NOMO-1 treated with dmso at 0.1 percent for 144 hours (cell line): ENCODE measurements at regions not wholly inside any gene's neighbourhood (a gene's known extent, or its start where the extent isn't known, plus 50 kb on each side); places are given as distances from the start of the nearest gene placed in this dataset.
"Not testable (repeated sequence)": the region's sequence is repeated elsewhere in the genome, so short reads cannot be mapped to it uniquely, and the experiment has no call there.

Experiments
- DNase-seq: peaks from one replicate; lab custom pipeline; 2025; ENCODE audit not compliant: unreplicated experiment; lab: John Stamatoyannopoulos, UW

DNA sequence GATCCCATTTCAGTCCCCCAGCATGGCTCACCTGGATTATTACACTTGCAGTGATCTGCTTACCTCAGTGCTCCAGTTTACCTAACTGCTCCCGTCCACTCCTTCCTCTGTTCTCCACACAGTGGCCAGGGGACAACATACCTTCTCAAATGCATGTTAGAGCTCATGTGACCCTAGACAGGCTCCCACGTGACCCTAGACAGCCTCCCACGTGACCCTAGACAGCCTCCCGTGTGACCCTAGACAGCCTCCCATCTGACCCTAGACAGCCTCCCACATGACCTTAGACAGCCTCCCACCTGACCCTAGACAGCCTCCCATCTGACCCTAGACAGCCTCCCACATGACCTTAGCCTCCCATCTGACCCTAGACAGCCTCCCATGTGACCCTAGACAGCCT is 226.0 kb upstream of the TMEM132C start:
- no peak for DNase-seq

DNA sequence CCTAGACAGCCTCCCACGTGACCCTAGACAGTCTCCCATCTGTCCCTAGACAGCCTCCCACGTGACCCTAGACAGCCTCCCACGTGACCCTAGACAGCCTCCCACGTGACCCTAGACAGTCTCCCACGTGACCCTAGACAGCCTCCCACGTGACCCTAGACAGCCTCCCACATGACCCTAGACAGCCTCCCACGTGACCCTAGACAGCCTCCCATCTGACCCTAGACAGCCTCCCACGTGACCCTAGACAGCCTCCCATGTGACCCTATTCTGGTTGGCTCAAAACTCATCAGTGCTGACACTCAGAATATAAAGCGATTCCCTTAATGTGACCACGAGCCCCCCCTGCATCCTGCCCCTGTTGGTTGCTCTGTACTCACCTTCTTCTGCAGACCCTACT is 224.7 kb upstream of the TMEM132C start:
- not testable (repeated sequence) for DNase-seq

DNA sequence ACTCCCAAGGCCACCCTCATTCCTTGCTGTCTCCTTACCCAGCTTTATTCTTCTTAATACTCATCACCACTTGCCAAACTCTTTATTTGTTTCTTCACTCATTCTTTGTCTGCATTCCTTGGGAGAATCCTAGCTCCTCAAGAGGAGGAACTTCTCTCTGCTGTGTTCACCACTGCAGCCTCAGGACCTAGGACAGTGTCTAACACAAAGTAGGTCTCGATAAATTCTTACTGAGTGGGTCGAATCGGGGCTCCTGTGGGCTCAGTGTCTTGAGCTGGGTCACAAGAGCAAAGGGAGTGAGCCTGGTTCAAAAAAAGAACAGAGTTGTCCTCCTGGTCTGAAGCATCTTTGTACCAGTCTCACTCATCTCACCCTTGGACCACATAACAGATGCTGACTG is 224.1 kb upstream of the TMEM132C start:
- no peak for DNase-seq

DNA sequence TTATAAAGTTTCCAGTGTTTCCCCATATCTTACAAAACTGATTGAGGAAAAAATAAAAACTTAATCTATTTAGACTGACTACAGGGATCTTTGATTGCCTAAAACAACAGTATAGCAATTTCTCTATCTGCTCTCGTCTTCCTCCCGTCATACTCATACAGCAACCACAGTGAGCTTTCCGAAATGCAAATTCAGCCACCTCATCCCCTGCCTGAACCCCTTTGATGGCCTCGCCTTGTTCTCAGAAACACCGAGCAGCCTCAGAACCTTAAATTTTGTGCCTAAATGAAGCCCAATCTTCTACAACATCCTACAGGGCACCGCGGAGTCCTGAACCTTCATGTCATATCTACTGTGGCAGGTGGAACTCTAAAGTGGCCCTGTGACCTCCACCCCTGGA is 223.7 kb upstream of the TMEM132C start:
- no peak for DNase-seq

DNA sequence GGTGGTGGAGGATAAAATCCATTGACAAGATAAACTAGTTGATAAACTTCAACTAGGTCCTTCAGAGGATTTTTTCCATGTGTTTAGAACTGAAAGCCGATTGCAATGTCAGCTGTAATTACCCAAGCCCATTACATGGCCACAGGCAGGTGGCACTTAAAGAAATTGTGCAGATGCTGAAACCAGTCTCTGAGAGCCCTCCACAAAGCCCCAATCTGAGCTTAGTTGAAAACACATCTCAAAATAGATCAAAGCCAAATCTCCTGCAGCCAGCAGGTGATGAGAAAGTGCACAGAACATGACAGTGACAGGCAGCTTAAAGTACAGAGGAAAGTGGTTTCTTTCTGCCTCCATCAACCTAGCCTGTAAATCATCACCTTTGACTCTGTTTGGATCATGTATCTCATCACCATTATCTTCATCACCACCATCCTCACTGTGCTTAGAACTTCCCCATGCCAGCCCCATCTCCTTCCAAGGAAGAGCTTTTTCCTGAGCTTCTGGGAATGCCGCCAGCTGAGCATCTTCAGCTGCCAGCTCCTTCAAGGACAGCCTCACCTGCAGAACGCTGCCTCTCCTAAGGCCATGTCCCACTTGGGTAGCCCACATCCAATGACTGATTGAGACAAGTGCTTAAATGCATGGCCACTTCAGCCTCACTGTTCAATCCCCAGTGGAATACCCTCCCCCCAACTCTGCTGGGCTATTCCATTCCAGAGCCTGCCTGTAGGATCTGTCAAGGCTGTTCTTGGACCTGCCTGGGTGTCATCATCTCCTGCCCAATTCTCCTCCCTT is 219.5 kb upstream of the TMEM132C start:
- DNase-seq = no peak

DNA sequence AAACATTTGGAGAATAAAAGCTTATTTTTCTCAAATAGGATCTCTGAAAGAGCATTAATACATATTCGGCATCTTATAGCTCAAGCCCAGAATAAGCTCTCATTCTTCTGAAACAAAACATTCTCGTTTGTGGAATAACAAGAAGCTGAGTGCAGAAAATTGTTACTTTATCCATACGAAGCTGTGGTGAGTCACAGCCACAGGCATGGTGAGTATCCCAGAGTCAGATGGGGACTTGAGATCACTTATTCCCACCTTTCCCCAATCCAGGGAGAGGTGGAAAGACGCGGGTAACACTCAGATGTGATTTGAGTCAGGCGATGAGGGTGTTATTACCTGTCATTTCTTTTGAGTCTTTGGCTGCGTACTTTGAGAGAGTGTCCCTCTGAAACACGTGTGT is 214.6 kb upstream of the TMEM132C start:
- DNase-seq = no peak

DNA sequence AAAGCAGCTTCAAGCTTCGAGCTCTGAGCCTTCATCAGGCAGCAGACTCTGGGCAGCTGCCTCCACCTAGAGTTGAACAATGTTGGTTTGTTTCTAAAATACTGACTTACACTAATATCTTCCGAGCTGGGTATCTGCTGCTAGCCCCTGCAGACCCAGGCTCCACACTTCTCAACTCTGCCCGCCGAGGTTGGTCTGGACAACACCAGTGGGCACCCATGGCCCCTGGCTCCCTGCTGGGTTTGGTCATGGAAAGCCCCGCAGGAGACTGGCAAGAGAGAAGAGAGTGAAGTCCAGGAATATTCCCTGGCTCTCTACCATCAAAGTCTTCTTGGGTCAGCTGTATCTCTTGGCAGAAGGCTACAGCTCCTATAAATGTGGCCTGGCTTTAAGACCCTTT is 214.2 kb upstream of the TMEM132C start:
- no peak for DNase-seq

DNA sequence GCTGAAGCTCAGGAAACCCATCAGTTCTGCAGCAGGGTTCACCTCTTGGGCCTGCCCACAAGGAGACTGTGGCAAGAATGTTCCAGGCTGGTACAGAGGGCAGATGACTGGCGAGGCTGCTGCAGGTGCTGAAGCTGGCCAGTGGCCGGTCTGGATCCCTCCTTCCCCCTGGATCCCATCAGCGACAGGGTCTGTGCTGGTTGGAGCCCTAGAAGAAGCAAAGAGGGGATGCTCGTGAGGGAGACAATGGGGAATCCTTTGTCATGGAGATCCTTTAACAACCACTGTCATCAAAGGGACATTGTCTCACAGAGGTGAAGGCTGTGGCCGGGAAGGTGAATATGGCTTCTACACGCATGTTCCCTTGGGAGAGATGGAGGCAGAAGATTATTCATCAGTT is 211.4 kb upstream of the TMEM132C start:
- no peak for DNase-seq

DNA sequence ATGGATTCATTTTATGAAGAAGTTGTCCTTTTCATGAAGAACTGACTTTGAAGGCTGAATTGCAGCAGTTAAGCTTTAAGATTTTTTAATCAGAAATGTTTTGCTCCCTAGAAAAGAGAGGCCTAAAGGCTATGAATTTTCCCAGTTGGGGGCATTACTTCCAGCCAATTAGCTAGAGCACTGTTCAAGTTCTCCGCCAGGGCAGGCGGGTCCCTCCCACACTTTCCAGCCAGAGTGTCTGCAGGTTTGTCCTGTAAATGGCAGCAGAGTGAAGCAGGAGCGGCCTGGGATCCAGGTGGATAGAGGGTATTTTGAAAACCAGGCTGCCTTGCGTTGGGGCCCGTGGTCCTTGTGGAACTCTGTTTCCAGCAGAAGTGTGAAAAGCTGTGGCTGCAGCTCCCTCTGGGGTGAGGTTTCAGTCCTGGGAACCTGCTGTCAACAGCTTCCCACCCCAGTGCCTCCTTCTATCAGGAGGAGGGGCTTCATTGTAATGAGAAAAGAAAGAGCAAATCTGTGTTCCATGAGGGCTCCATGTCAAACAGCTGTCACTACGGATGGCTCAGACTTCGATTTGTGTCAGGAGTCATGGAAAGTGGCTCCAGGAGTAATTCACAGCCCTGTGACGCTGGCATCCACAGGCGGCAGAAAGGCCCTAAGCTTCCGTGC is 210.7 kb upstream of the TMEM132C start:
- no peak for DNase-seq

DNA sequence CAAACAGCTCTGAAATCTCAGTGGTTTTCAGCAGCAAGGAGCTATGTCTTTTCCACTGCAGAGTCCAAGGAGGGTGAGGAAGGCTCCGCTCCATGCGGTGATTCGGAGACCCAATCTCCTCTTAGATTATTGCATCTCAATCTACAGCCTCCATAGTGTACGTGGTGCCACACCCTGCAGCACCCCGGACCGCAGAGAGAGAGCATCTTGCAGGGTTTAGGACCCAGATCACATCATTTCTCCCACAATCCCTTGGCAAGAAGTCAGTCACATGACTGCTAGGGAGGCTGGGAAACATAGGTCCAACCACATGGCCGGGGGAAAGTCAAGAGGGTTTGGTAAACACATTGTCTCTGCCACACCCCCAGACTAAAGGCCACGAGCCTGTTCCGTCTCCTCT is 209.4 kb upstream of the TMEM132C start:
- DNase-seq = no peak

DNA sequence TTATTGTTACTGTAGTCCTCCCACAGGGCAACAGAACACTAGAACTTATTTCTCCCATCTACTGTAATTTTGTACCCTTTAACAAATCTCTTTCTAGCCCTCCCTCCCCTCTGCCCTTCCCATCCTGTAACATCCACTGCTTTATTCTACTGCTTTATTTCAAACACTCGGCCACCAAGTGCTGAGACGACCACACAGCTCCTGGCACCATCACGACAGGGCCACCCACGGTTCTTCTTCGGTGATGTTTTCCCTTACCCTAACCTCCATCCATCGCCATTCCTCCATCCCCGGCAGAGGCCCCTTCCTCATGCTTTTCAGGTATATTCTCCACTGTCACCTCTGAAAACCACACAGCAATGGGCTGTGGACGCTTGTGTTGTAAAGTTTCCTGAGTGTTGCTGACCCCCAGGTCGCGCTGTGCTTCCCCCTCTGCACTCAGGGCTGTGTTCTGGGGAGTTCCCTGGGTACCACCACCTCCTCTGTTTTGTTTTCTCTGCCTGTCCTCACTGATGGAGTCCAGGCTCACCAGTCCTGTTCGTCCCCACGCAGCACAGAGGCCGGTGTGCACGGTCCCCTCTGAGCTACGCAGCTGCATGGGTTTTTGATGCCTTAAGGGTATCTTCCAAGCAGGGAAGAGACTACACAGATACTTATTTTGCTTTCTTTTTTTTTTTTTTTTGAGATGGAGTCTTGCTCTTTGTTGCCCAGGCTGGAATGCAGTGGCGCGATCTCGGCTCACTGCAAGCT is 207.2 kb upstream of the TMEM132C start:
- no peak for DNase-seq

DNA sequence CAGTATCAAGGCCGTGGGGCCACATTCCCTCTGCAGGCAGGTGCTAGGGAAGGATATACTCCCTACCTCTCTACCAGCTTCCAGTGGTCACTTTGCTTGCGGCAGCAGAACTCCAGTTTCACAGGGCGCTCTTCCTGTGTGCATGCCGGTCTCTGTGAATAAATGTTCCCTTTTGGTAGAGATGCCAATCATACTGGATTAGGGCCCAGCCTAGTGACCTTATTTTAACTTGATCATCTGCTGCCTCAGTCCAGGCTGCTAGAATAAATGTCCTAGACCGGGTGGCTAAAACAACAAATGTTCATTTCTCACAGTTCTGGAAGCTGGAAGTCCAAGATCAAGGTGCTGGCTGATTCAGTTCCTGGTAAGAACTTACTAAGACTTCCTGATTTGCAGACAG is 198.8 kb upstream of the TMEM132C start:
- DNase-seq = no peak

DNA sequence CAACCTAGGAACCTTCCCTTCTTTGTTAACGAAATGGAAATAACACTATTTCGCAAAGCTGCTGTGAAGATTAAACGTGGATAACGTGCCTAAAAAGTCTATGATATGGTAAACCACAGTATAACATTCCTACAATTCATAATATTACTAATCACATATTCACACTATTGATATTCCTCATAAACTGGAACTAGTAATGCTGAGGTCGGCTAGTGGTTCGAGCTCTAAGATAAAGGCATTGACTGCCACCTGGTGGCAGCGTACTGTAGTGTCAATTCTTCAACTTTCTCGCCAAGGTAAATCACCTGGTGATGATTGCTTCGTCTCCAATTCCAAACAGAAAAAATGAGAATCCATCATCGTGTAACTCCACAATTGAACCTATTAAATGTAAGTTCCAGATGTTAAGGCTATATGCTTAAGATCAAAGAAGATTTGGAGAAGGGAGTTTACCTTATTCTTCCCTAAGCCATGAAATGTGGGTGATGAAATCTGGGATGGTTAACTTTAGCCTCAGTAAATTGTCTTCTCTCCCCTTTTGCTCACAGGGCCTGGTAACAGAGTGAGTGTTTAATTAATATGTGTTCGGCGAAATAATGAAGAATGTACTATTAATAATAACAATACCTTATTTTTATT is 197.5 kb upstream of the TMEM132C start:
- DNase-seq = no peak

DNA sequence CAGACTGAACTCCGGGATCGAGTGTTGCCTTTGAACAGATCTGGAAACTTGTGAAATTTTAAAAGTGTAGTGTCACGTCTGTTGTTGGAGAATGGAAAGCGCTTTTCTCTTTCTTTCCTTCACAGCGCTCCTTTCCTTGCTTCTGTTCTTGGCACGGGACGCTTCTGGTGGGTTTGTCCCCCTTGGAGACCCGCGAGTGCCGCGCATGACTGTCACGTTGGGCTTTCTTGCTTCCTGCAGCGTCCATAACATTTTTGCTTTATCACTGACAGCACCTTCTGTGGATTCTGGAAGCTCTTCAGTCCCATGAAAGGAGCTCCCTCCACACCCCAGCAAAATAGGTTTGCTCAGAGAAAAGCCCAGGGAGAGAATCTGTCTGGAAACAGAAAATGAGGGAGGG is 193.0 kb upstream of the TMEM132C start:
- DNase-seq = no peak

DNA sequence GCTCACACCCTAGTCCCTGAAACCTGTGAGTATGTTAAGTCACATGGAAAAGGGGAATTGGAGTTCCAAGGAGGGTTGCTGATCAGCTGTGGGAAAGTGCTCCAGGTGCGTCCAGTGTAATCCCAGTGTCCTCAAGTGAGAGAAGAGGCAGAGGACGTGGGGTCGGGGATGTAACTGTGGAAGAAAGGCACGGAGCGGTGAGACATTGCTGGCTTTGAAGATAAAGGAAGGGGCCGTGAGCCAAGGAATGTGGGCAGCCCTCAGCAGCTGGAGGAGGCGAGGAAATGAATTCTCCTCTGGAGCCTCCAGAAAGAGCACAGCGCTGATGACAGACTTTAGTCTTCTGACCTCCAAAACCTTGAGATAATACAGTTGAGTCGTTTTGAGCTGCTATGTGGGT is 191.6 kb upstream of the TMEM132C start:
- no peak for DNase-seq

DNA sequence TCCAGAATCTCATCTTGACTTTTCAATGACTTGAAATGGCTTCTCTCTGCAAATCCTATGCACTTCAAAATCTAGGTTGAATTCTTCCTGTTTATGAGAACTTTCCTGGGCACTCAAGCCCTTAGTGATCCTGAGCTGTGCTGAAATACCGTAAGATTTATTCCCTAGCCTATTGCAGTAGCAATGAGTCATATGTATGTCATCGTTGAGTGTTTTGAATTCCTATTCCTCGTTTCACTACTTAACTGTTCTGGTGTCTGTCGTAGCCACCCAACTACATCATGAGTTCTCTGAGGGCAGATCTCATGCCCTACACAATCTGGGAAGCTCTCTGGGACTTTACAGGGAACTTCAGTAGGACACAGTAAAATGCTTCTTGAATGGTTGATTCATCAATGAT is 190.8 kb upstream of the TMEM132C start:
- no peak for DNase-seq

DNA sequence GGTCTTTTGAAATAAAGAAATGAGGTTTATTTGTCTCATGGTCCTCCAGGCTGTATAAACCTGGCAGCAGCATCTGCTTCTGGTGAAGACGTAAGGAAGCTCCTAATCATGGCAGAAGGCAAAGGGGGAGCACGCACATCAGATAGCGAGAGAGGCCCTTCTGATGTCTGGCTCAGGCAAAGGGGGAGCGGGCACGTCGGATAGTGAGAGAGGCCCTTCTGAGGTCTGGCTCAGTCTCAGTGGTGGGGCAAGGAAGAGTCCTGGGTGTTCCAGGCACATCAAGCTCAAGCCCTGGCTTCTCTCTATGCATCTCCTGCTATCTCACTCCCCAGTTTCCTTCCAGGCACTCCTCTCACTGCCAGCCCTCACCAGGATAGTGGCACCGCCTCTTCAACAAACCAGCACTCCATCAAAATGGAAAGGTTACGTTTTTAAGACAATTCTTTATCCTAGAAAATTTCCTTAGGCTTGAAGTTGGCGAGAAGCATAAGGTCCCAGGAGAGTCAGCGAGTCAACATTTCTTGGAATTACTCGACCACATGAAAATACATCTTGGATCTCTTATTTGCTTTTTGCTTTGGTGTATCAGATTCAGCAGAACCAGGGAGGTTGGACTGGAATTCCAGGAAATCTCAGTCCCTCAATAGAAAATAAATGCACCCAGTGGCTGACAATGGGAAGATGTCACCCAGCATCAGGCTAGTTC is 189.6 kb upstream of the TMEM132C start:
- no peak for DNase-seq

DNA sequence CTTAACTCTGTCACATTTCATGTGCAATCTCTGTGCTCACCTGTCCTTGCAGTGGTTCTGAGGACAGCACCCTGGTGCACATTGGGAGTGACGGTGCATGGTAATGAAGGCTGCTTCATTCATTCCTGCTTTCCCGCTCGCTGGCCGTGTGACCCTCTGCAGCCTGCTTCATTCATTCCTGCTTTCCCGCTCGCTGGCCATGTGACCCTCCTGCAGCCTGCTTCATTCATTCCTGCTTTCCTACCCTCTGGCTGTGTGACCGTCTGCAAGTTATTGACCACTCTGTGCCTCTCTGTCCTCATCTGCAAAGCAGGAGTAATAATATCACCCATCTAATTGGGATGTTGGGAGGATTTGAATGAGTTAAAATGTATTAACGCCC is 189.1 kb upstream of the TMEM132C start:
- DNase-seq = no peak

DNA sequence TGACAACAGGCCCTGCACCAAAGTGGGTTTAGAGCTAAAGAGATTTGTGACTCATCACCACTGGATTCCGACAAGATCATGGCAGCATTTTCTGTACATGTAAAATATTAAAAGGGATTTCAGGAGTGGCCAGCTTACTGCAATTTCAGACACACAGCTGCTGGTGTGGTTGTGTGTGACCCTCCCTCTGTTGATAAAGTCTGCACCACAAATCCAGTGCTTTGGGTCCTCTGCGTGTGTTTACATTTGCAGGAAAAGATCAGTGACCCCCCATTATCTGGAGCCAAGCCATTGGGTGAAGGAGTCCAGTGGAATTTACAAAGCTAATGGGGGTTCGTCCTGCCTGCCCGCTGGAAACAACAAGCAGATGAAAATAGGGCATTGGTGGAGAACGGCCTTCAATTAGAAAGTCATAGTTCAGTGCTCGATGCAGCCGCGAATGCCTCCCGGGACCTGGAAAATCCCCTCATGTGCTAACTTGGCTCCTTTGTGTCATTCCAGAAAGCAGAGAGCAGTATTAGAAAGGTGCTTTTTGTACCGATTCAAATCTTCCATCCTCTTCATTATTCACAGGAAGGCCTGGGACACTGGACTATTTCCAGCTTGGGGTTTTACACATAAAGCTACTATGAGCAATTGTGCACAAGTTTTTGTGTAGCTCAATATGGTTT is 188.5 kb upstream of the TMEM132C start:
- DNase-seq = no peak

DNA sequence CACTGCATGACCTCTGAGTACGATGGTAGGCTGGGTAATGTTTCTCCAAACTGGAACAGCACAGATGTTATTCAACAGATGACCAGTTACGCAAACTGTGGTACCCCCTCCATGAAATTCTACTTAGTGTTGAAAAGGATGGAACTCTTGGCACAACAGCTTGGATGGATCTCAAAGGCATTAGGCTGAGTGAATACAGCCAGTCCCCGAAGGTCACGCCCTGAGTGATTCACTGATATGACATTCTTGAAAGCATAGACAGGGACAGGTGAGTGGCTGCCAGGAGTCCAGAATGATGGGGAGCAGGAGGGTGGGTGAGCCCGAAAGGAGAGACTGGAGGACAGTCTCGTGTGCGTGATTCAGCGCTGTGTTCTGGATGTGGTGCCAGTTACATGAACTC is 187.5 kb upstream of the TMEM132C start:
- no peak for DNase-seq
